Uterus (tissue), 2 donors: ENCODE measurements at regions not wholly inside any gene's neighbourhood (a gene's known extent, or its start where the extent isn't known, plus 50 kb on each side); places are given as distances from the start of the nearest gene placed in this dataset.

Experiments
- POLR2A ChIP-seq, 2 donors: fragments of 450-650 bp; IDR thresholded peaks; one replicate each; pipeline ENCODE4 v1.6.1; 2016; ENCODE audit warnings: antibody characterized with exemption in 2 of 2, mild to moderate bottlenecking in 1 of 2, moderate library complexity in 1 of 2
- TF ChIP-seq, protein P1 (sequence below), 4 experiments: fragments of 200-600 bp in 2 of 4; fragments of 450-650 bp in 2 of 4; sonication (generic) in 2 of 4; IDR thresholded peaks; one replicate each; pipeline ENCODE4 v1.5.1; 2016 to 2019; ENCODE audit warnings: antibody characterized with exemption in 4 of 4, mild to moderate bottlenecking in 2 of 4, moderate library complexity in 1 of 4

- no peak for TF ChIP-seq POLR2A (IDR thresholded peaks at IDR 0.05)
- TF ChIP-seq, protein P1, sequence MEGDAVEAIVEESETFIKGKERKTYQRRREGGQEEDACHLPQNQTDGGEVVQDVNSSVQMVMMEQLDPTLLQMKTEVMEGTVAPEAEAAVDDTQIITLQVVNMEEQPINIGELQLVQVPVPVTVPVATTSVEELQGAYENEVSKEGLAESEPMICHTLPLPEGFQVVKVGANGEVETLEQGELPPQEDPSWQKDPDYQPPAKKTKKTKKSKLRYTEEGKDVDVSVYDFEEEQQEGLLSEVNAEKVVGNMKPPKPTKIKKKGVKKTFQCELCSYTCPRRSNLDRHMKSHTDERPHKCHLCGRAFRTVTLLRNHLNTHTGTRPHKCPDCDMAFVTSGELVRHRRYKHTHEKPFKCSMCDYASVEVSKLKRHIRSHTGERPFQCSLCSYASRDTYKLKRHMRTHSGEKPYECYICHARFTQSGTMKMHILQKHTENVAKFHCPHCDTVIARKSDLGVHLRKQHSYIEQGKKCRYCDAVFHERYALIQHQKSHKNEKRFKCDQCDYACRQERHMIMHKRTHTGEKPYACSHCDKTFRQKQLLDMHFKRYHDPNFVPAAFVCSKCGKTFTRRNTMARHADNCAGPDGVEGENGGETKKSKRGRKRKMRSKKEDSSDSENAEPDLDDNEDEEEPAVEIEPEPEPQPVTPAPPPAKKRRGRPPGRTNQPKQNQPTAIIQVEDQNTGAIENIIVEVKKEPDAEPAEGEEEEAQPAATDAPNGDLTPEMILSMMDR (IDR thresholded peaks at IDR 0.05): no peak
These were observed 65.2 kb upstream of the TNFRSF19 start for GRCh38 chr13:23505007-23505406.
